Neural progenitor cell (in vitro differentiated cells): ENCODE measurements at regions not wholly inside any gene's neighbourhood (a gene's known extent, or its start where the extent isn't known, plus 50 kb on each side); places are given as distances from the start of the nearest gene placed in this dataset.

ENCODE experiments used
- EZH2phosphoT487 ChIP-seq: fragments of 200-600 bp; sonication (generic); IDR thresholded peaks from 2 replicates; pipeline ENCODE4 v1.6.1; 2017; ENCODE audit warnings: antibody characterized with exemption
- TF ChIP-seq, protein P1 (sequence below): fragments of 200-600 bp; sonication (generic); IDR thresholded peaks from 2 replicates; pipeline ENCODE4 v1.5.1; 2017; ENCODE audit warnings: antibody characterized with exemption, mild to moderate bottlenecking

DNA sequence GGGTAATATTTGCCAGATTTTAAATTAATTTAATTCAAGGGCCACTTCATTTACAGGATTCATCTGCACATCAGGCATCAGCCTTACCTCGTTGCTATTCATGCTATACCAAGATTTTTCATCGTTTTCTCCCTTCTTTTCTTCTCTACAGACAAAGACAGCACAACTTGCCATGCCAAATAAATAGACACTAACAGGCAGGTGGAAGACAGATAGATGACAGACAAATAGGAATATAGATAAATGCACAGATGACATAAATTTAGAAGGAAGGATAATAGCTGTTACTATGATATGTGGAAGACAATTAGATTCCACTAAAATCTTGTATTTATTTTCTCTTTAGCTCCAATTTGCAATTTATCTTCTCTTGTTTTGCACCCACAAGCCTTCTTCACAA lies 164.5 kb upstream of the ARX start:
- TF ChIP-seq, protein P1, sequence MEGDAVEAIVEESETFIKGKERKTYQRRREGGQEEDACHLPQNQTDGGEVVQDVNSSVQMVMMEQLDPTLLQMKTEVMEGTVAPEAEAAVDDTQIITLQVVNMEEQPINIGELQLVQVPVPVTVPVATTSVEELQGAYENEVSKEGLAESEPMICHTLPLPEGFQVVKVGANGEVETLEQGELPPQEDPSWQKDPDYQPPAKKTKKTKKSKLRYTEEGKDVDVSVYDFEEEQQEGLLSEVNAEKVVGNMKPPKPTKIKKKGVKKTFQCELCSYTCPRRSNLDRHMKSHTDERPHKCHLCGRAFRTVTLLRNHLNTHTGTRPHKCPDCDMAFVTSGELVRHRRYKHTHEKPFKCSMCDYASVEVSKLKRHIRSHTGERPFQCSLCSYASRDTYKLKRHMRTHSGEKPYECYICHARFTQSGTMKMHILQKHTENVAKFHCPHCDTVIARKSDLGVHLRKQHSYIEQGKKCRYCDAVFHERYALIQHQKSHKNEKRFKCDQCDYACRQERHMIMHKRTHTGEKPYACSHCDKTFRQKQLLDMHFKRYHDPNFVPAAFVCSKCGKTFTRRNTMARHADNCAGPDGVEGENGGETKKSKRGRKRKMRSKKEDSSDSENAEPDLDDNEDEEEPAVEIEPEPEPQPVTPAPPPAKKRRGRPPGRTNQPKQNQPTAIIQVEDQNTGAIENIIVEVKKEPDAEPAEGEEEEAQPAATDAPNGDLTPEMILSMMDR = no peak
- TF ChIP-seq EZH2phosphoT487 = no peak
